ENCODE measurements at regions not wholly inside any gene's neighbourhood (a gene's known extent, or its start where the extent isn't known, plus 50 kb on each side); places are given as distances from the start of the nearest gene placed in this dataset.

DNA sequence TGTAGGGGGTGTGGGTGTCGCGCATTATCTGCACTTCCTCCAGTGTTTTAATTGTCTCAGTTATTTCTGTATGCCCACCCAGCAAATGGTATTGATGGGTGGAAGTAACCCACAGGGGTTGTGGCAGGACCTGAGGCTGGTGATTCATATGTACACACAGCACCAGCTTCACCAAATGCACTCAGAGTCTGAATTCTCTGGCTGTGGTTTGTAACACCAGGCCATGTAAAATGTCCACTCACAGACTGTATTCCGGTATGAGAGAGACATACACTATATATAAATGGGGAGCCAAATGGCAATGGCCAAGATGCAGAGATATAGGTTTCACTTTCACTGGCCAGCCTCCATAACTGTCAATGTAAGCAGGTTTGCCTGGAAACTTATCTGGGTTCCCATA lies 76.3 kb upstream of the FBXL4 start:
- DNase-seq = no peak
- in situ Hi-C loops (cut with HindIII; ENCODE audit: low pct_ligation_motif_present, low sequenced_read_pairs) = no loop called here
- H3K36me3 ChIP-seq (replicated peaks) = no peaks in the 10 kb centered on the region
- H3K27ac ChIP-seq = no peak overlapping the region
- TF ChIP-seq, protein P1, sequence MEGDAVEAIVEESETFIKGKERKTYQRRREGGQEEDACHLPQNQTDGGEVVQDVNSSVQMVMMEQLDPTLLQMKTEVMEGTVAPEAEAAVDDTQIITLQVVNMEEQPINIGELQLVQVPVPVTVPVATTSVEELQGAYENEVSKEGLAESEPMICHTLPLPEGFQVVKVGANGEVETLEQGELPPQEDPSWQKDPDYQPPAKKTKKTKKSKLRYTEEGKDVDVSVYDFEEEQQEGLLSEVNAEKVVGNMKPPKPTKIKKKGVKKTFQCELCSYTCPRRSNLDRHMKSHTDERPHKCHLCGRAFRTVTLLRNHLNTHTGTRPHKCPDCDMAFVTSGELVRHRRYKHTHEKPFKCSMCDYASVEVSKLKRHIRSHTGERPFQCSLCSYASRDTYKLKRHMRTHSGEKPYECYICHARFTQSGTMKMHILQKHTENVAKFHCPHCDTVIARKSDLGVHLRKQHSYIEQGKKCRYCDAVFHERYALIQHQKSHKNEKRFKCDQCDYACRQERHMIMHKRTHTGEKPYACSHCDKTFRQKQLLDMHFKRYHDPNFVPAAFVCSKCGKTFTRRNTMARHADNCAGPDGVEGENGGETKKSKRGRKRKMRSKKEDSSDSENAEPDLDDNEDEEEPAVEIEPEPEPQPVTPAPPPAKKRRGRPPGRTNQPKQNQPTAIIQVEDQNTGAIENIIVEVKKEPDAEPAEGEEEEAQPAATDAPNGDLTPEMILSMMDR (IDR thresholded peaks at IDR 0.05; ENCODE audit: low read depth, low read length, missing control alignments) = no peak
- H3K27me3 ChIP-seq (replicated peaks) = no peaks in the 10 kb centered on the region
- no peak overlapping the region for H3K4me3 ChIP-seq (ENCODE audit: low read depth, low read length)

DNA sequence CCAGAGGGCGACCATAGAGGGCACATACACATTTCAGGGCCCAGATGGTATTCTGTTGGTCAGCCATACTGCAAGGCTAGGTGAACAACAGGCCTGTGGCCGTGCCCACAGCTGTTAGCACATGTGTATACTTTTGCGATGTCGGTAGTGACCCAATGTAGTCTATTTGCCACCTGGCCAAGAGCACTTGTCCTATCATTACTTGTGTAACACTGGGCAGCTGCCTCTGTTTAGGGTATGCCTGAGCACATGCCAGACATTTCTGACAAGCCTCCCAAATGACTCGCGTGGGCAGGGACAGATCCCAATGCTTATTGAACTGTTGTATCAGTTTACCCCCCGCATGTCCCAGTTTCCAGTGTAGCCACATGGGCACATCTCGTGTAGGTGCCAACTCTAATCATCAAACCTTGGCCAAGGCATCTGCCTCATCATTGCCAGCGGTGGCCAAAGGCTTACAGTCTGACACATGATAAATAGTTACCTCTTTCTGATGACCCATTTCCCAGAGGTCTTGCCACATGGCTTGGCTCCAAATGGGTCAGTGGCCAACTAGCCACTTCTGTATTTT lies 74.4 kb upstream of the FBXL4 start:
- in situ Hi-C loops (cut with HindIII; ENCODE audit: low pct_ligation_motif_present, low sequenced_read_pairs) = no loop called here
- H3K36me3 ChIP-seq (replicated peaks) = no peaks in the 10 kb centered on the region
- no peak for DNase-seq
- H3K27ac ChIP-seq = no peak overlapping the region
- TF ChIP-seq, protein P1 (IDR thresholded peaks at IDR 0.05; ENCODE audit: low read depth, low read length, missing control alignments) = no peak
- H3K27me3 ChIP-seq (replicated peaks) = no peaks in the 10 kb centered on the region
- H3K4me3 ChIP-seq (ENCODE audit: low read depth, low read length) = no peak overlapping the region

DNA sequence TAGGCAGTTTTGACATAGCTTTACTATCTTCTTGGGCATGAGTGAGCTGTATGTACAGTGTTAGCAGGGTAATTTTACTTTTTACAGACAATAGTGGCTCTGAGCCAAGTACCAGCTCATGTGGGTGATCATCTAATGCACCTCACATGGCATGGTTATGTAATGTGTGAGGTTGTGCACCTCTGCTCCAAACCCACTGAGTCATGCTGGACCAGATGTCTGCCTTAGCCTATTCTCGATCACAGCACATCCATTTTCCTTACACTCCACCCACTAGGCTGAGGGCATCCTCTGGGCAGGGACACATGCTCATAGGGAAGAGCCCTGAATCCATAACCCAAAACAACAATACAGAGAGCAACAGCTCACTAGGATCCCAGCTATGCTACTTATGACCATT lies 71.6 kb upstream of the FBXL4 start:
- Histone ChIP-seq H3K27me3 (replicated peaks) (no peaks in the 10 kb centered on the region), H3K27ac (no peak overlapping the region), H3K36me3 (replicated peaks) (no peaks in the 10 kb centered on the region), H3K4me3 (ENCODE audit: low read depth, low read length) (no peak overlapping the region)
- in situ Hi-C loops (cut with HindIII; ENCODE audit: low pct_ligation_motif_present, low sequenced_read_pairs) = no loop called here
- TF ChIP-seq, protein P1 (IDR thresholded peaks at IDR 0.05; ENCODE audit: low read depth, low read length, missing control alignments) = no peak
- DNase-seq = no peak

DNA sequence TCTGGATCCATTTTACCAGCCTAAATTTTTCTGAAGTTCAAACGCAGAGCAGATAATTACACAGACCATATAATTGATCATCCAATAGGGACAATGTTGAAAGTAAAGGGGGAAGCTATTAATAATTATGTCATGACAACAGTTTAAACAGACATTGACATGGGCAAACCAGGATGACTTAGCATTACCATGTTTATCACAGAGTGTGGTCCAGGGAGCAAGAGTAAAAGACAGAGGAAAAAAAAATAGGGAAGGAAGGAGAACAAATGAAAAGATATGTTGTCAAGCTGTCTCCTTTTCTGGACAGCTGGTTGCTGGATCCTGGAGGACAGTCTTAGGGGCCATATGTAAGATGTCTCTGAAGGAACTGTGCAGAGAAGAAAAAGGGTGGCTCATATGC lies 69.4 kb upstream of the FBXL4 start:
- Histone ChIP-seq H3K27ac (no peak overlapping the region), H3K27me3 (replicated peaks) (no peaks in the 10 kb centered on the region), H3K36me3 (replicated peaks) (no peaks in the 10 kb centered on the region), H3K4me3 (ENCODE audit: low read depth, low read length) (no peak overlapping the region)
- TF ChIP-seq, protein P1 (IDR thresholded peaks at IDR 0.05; ENCODE audit: low read depth, low read length, missing control alignments) = no peak
- in situ Hi-C loops (cut with HindIII; ENCODE audit: low pct_ligation_motif_present, low sequenced_read_pairs) = no loop called here
- DNase-seq = no peak

DNA sequence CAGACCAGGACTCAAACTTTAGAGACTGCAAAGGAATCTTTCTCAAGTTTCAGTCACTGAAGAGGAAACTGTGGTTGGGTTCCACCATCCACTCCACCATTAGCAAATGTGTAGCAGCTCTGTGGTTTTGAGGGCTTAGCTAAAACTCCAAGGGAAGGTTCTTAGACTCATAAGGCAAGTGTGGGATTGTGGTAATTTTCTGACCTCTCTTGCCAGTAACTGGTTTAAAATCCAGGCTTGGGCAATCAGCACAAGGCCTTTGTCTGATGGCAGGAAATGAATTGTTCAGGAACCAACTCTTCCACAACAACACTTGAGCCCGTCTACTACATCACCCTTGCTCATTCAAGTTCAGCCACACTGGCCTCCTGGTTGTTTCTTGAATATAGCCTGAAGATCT lies 68.6 kb upstream of the FBXL4 start:
- H3K27me3 ChIP-seq (replicated peaks) = no peaks in the 10 kb centered on the region
- no peaks in the 10 kb centered on the region for H3K36me3 ChIP-seq (replicated peaks)
- peak; percentile 32 for DNase-seq
- TF ChIP-seq, protein P1 (IDR thresholded peaks at IDR 0.05; ENCODE audit: low read depth, low read length, missing control alignments) = no peak
- H3K27ac ChIP-seq = no peak overlapping the region
- no peak overlapping the region for H3K4me3 ChIP-seq (ENCODE audit: low read depth, low read length)
- in situ Hi-C loops (cut with HindIII; ENCODE audit: low pct_ligation_motif_present, low sequenced_read_pairs) = no loop called here

DNA sequence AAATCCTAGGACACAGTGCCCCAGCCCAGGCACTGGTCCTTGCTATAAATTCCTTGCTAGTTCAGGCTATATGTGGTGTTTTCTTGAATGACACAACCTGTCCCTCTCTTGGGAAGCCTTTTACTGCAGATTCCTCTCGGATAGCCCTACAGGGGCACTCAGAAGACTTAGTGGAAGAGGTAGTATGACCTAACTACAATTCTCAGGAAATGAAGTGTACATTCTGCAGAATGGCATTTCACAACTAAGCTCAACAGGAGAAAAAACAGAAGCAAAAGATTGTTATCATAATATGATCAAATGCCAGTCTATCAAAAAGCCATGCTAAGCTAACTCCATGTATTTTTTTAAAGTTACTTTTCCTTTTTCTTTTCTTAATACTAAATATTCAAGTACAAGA lies 66.3 kb upstream of the FBXL4 start:
- in situ Hi-C loops (cut with HindIII; ENCODE audit: low pct_ligation_motif_present, low sequenced_read_pairs) = no loop called here
- DNase-seq = peak; percentile 12
- TF ChIP-seq, protein P1 (IDR thresholded peaks at IDR 0.05; ENCODE audit: low read depth, low read length, missing control alignments) = no peak
- H3K36me3 ChIP-seq (replicated peaks) = no peaks in the 10 kb centered on the region
- peak overlapping the region; percentile 86 for H3K27ac ChIP-seq
- no peaks in the 10 kb centered on the region for H3K27me3 ChIP-seq (replicated peaks)
- no peak overlapping the region for H3K4me3 ChIP-seq (ENCODE audit: low read depth, low read length)
